Activated B cell treated with CpG ODN at 0.5 μM for 24 hours (primary cell): ENCODE measurements at regions not wholly inside any gene's neighbourhood (a gene's known extent, or its start where the extent isn't known, plus 50 kb on each side); places are given as distances from the start of the nearest gene placed in this dataset.
"Not testable (repeated sequence)": the region's sequence is repeated elsewhere in the genome, so short reads cannot be mapped to it uniquely, and the experiment has no call there.

Experiments used
- ATAC-seq: fragments of 200-7000 bp; cut with Tn5 transposase; one replicate; pipeline ENCODE4 v1.10.0; 2021; ENCODE audit warnings: low read depth, mild to moderate bottlenecking, moderate library complexity
- CTCF ChIA-PET: fragments of 350-600 bp; sonication (Branson Sonifier 250); formaldehyde crosslinking; loops from one replicate; lab custom pipeline; 2021; ENCODE audit warnings: antibody characterized with exemption; lab: Charles Lee
- POLR2A ChIA-PET: fragments of 350-600 bp; sonication (Branson Sonifier 250); formaldehyde crosslinking; loops from one replicate; lab custom pipeline; 2021; ENCODE audit warnings: antibody characterized with exemption; lab: Charles Lee
- DNase-seq: peaks from one replicate; pipeline ENCODE4 v3.0.0; 2022
- H3K27ac Mint-ChIP-seq: one replicate; pipeline ENCODE4 v1.8.0; 2020; ENCODE audit warnings: mixed read lengths
- H3K27me3 Mint-ChIP-seq: one replicate; pipeline ENCODE4 v1.8.0; 2021; ENCODE audit warnings: mixed read lengths
- H3K36me3 Mint-ChIP-seq: one replicate; pipeline ENCODE4 v1.8.0; 2021; ENCODE audit warnings: low read depth, mixed read lengths
- H3K4me1 Mint-ChIP-seq: one replicate; pipeline ENCODE4 v1.8.0; 2021; ENCODE audit warnings: mixed read lengths
- H3K4me3 Mint-ChIP-seq: one replicate; pipeline ENCODE4 v1.8.0; 2020; ENCODE audit warnings: mild to moderate bottlenecking, mixed read lengths
- H3K9me3 Mint-ChIP-seq: one replicate; pipeline ENCODE4 v1.8.0; 2020; ENCODE audit warnings: mixed read lengths
- CTCF ChIP-seq: fragments of 200-600 bp; IDR thresholded peaks from one replicate; pipeline ENCODE4 v1.8.0; 2022; ENCODE audit warnings: antibody characterized with exemption, mild to moderate bottlenecking
- intact Hi-C: fragments of 100-400 bp; cut with micrococcal nuclease; formaldehyde crosslinking; loops from one replicate; pipeline ENCODE4 v1.15.1; 2024

GRCh38 chr1:116850436-116850835 is 59.3 kb upstream of the PTGFRN start:
- Mint-ChIP-seq H3K4me1 (no peaks in the 10 kb centered on the region), H3K27me3 (peaks cover 4% of the 10 kb centered on the region), H3K9me3 (peaks cover 3% of the 10 kb centered on the region), H3K27ac (no peak overlapping the region), H3K4me3 (no peak overlapping the region), H3K36me3 (no peaks in the 10 kb centered on the region)
- no peak for ATAC-seq
- no peak for TF ChIP-seq CTCF
- intact Hi-C loops, result no loop called here
- CTCF ChIA-PET, result no interaction called here
- POLR2A ChIA-PET, result no interaction called here
- DNase-seq, result no peak

- H3K27me3 Mint-ChIP-seq, H3K27ac Mint-ChIP-seq, CTCF ChIA-PET, H3K4me3 Mint-ChIP-seq, POLR2A ChIA-PET, H3K9me3 Mint-ChIP-seq, ATAC-seq, H3K36me3 Mint-ChIP-seq, H3K4me1 Mint-ChIP-seq, DNase-seq, intact Hi-C loops: not testable (repeated sequence)
These were observed 58.5 kb upstream of the PTGFRN start for GRCh38 chr1:116851189-116851588.

- Mint-ChIP-seq H3K4me1 (no peaks in the 10 kb centered on the region), H3K4me3 (no peak overlapping the region), H3K36me3 (no peaks in the 10 kb centered on the region), H3K9me3 (peaks cover 3% of the 10 kb centered on the region), H3K27me3 (peaks cover 4% of the 10 kb centered on the region), H3K27ac (no peak overlapping the region)
- DNase-seq, result no peak
- no peak for ATAC-seq
- intact Hi-C loops, result no loop called here
- TF ChIP-seq CTCF, result no peak
- CTCF ChIA-PET, result no interaction called here
- POLR2A ChIA-PET, result no interaction called here
These were observed 57.9 kb upstream of the PTGFRN start for GRCh38 chr1:116851846-116852245.

- ChIA-PET CTCF (no interaction called here), POLR2A (no interaction called here)
- Mint-ChIP-seq H3K4me1 (no peaks in the 10 kb centered on the region), H3K27me3 (peaks cover 4% of the 10 kb centered on the region), H3K9me3 (peaks cover 3% of the 10 kb centered on the region), H3K27ac (no peak overlapping the region), H3K36me3 (no peaks in the 10 kb centered on the region), H3K4me3 (no peak overlapping the region)
- intact Hi-C loops, result no loop called here
- DNase-seq (no peak), ATAC-seq (no peak)
- no peak for TF ChIP-seq CTCF
These were observed 57.3 kb upstream of the PTGFRN start for GRCh38 chr1:116852367-116852766.

- Mint-ChIP-seq H3K4me3 (no peak overlapping the region), H3K27ac (no peak overlapping the region)
These were observed 56.8 kb upstream of the PTGFRN start for GRCh38 chr1:116852910-116853309.

More at GRCh38 chr1:116852910-116853309, 56.8 kb upstream of the PTGFRN start:
- intact Hi-C loops, result no loop called here
- TF ChIP-seq CTCF, result no peak
- ATAC-seq, result no peak
- Mint-ChIP-seq H3K4me1 (no peaks in the 10 kb centered on the region), H3K27me3 (peaks cover 4% of the 10 kb centered on the region), H3K9me3 (peaks cover 3% of the 10 kb centered on the region), H3K36me3 (no peaks in the 10 kb centered on the region)
- CTCF ChIA-PET, result no interaction called here
- POLR2A ChIA-PET, result no interaction called here
- no peak for DNase-seq
